HPDE6-E6E7 (cell line): ENCODE measurements at regions not wholly inside any gene's neighbourhood (a gene's known extent, or its start where the extent isn't known, plus 50 kb on each side); places are given as distances from the start of the nearest gene placed in this dataset.

ENCODE experiments used
- DNase-seq: peaks from one replicate; pipeline ENCODE4 v3.0.0; 2011; ENCODE audit warnings: missing footprints; ENCODE audit errors: extremely low spot score

DNA sequence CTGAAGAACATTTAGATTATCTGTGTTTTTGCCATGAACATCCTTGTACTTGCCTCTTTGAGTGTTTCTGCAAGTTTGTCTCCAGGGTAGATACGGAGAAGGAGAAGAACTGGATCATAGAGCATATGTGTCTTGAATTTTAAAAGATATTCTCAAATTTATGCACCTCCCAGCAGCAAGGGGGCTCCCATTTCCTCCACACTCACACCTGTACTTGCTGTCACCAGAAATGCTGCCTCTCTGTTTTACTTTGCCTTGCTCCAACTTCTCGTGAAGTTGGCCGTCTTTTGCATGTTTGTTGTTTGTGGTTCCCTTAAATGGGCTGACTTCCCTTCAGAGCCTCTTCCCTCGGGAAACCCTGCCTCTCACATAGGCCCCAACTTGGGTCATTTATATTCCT lies 171.0 kb downstream of the TFAP2C start:
- no peak for DNase-seq

DNA sequence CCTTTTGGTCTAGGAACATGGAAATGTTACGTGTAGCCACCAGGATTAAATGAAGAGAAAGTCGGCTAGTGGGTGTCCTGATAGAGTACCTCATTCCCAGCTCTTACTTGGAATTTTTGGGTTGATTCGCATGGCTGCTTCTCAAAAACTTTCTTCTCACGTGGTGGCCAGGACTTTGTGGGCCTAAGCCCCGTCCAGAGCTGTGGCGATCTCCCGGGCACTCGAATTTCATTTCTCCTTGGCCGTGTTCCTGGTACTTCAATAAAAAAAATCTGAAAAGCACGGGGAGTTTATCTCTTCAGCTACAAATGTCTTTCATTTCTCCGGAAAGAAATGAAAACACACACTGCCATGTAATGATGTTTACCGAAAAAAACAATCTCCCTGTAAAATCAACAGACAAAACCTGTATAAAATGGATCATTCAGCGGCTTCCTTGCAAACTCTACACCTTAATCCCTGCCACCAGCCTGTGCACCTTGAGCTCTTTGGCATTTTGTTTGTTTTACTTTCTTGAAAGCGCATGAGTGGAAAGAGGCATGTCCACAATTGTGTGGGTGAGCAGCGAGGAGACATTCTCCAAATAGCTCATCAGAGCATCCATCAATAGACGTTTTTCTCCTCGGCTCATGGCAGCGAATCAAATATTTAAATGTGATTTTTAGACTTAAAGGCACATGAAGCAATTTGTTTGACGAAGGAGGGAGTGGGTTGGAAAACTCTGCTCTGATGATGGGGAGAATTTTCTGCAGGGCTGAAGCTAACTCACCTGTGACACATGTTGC lies 173.1 kb downstream of the TFAP2C start:
- no peak for DNase-seq

- DNase-seq = no peak
These were observed 173.7 kb downstream of the TFAP2C start for GRCh38 chr20:56802805-56803204.

DNA sequence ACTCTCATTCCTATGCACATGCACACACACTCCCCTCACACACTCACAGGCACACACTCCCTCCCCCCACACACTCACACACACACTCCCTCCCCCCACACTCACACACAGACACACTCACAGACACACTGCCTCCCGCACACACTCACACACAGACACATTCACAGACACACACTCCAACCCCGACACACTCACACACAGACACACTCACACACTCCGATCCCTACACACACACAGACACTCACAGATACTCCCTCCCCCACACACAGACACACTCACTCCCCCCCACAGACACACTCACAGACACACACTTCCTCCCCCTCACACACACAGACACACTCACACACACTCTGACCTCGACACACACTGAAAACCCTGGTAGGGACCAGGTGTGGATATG lies 176.2 kb downstream of the TFAP2C start:
- no peak for DNase-seq

- no peak for DNase-seq
These were observed 176.9 kb downstream of the TFAP2C start for GRCh38 chr20:56805966-56806365.

DNA sequence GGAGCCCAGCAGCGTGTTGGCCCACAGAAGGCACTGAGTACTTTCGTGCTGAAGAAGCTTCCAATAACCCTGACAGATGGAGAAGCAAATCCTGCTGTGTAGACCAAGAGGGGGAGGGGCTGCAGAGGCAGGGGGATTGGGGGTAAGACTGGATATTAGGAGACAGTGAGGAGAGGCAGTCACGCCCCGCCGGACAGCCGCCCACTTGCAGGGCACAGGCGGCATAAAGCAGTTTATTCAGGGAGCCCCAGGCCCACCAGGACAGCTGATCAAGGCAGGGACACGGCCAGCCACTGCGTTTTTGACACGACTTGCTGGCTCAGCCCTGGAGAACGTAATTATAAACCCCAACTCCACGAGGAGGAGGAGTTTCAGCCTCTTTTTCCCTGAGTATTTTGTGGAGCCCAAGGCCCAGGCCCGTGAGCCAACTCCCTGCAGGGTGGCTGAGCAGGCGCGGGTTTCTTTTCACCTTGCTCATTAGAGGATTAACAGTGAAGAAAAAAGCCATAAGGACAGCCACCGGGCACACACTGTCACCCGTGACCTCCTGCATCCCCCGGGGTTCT lies 177.9 kb downstream of the TFAP2C start:
- no peak for DNase-seq

GRCh38 chr20:56808117-56808725 lies 179.1 kb downstream of the TFAP2C start:
- DNase-seq = no peak

DNA sequence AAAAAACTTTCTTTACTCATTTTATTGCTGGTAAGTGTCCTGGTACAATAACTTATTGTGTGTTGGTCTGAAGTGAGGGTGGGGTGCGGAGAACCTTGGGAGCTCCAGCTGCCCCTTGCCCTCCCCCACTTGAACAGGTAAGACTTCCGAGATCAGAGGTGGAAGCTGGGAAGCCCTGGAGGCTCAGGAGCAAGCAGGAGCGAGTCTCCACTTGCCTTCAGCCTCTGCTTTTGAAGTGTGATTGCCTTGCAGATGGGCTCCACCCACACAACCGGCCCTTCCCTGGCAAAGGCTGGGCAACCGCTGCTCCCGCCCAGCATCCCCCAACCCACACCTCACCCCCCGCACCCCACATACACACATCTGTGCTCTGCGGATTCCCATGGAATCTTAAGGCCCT lies 179.6 kb downstream of the TFAP2C start:
- DNase-seq = peak; percentile 98

- no peak for DNase-seq
These were observed 180.6 kb downstream of the TFAP2C start for GRCh38 chr20:56809668-56810067.

DNA sequence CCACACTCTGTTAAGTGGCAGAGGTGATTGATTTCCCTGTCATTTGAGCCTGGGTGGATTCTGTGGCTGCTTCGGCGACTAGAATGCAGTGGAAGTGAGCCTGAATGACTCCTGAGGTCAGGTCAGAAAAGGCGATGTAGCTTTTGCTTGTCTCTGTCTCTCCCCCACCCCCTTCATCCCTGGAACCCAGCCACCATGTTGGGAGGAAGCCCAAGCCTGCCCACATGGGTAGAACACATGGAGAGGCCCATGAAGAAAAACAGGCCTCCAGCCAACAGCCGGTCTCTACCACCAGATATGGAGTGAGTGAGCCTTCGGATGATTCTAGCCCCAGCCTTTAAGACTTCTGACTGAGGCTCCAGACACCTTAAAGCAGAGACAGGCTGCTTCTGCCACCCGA lies 181.0 kb downstream of the TFAP2C start:
- no peak for DNase-seq

- DNase-seq = no peak
These were observed 186.7 kb downstream of the TFAP2C start for GRCh38 chr20:56815796-56816195.

DNA sequence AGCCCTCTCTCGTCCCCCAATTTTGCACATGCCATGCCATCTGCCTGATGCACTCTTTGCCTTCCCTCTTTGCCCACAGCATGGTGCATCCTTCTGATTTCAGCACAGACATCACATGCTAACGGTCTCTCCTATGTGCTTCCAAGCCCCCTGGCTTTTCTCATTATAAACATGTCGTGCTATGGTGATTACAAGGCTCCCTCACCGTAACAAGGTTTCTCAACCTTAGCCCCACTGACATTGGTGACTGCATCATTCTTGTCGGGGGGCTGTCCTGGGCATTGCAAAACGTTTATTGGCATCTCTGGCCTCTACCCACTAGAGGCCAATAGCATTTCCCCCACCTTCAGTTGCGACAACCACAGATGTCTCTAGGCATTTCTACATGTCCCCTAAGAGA lies 187.2 kb downstream of the TFAP2C start:
- no peak for DNase-seq

GRCh38 chr20:56817780-56818675 lies 188.9 kb downstream of the TFAP2C start:
- no peak for DNase-seq

GRCh38 chr20:56820984-56821383 lies 191.9 kb downstream of the TFAP2C start:
- DNase-seq = no peak

DNA sequence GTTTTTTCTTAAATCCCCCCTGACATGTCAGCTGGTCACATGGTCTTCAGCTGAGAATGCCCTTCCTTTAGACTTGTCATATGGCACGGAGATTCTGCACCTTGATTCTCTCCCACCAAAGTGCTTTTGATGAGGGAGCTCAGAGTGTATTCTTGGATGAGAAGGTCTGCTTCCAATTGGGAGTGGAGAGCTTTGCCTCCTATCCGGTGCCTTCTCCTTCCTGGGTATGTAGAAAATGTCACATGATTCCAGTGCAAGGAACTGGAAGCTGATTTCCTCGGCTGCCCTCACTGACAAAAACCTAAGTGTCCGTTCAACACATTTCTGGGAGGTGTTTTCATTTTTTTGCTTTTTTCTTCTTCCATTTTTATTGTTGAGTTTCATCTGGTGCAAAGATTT lies 197.2 kb downstream of the TFAP2C start:
- no peak for DNase-seq

GRCh38 chr20:56826705-56827665 lies 197.9 kb downstream of the TFAP2C start:
- peak; percentile 97 for DNase-seq

- DNase-seq = no peak
These were observed 198.7 kb downstream of the TFAP2C start for GRCh38 chr20:56827763-56828162.

DNA sequence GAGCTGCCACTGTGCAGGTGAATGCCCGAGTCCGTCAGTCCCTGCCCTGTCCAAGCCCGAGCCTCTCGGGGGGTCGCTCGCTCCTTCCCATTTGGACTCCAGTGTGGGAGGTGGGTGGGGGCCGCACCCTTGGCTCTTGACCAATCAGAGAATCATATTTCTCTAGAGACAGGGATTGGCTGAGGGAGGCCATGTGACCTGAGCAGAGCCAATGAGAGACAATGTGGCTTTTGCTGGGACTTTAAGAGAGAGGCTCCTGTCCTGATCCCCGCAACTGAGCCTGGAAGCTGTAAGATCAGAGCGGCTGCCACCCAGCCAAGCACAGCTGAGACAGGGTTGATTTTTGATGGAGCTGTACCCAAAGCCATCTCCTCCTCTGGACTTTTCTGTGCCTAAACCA lies 199.3 kb downstream of the TFAP2C start:
- no peak for DNase-seq

DNA sequence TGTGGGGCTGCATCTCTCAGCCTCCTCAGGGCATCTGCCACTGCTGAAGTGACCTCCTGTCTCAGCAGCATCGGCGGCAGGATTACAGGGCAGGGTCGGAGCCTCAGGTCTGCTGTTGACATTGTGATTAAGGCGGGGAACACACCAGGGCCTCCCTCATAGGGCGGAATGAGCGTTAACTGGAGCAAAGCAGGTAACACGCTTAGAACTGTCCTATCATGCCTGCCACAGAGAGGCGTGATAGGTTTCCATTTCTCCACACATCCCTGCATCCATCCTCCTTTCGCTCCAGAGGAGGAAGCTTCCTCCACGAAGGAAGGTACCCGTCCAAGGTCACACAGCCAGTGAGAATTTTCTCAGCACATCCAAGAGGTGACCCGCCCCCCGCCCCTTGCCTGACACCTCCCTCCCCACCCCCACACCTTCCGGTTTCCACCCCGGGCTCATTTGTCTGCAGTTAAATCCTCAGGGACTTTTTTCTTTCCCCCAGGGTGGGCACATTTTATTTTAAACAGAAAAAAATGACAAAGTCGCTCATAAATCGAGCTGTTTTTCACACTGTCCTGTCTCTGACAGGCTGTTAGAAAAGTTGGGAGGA lies 200.8 kb downstream of the TFAP2C start:
- no peak for DNase-seq

GRCh38 chr20:56831795-56832194 lies 202.7 kb downstream of the TFAP2C start:
- no peak for DNase-seq

DNA sequence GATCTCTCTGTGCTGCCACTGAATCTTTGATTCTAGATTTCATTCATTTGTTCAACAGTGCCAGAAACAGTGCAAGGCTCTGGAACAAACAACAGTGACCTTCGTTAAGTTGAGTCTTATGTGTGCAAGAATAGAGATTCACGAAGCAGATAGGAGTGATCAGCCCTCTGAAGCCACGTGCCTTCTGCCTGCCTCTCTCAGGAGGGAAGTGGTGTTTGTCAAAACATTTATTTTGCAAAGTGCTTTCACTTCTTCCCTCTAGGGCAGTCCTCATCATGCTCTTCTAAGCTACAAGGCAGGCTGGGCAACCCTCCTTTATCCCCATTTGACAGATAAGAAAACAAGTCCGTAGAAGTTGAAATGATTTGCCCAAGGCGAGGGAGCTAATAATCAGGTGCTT lies 204.3 kb downstream of the TFAP2C start:
- DNase-seq = no peak
